DND-41 (cell line): ENCODE measurements at regions not wholly inside any gene's neighbourhood (a gene's known extent, or its start where the extent isn't known, plus 50 kb on each side); places are given as distances from the start of the nearest gene placed in this dataset.

Experiments
- ATAC-seq: fragments of 200-7000 bp; cut with Tn5 transposase; 3 replicates; pipeline ENCODE4 v1.9.1; 2021; ENCODE audit warnings: low read depth; ENCODE audit not compliant: insufficient read depth
- DNase-seq: peaks from one replicate; pipeline ENCODE4 v3.0.0-alpha.2; 2020
- H2AFZ ChIP-seq: 2 replicates; pipeline ENCODE4 v1.6.0; 2012; ENCODE audit warnings: low read depth, low read length
- H3K27ac ChIP-seq: 2 replicates; pipeline ENCODE4 v1.5.1; 2012; ENCODE audit warnings: low read length, inconsistent platforms
- H3K27me3 ChIP-seq: fragments of 200-600 bp; sonication (generic); 2 replicates; pipeline ENCODE4 v1.6.0; 2012; ENCODE audit warnings: low read length, mild to moderate bottlenecking, inconsistent platforms; ENCODE audit not compliant: insufficient read depth, poor library complexity
- H3K36me3 ChIP-seq: 2 replicates; pipeline ENCODE4 v1.5.1; 2012; ENCODE audit warnings: low read length, inconsistent platforms; ENCODE audit not compliant: insufficient read depth
- H3K4me1 ChIP-seq: 2 replicates; pipeline ENCODE4 v1.5.1; 2012; ENCODE audit warnings: mild to moderate bottlenecking, low read length; ENCODE audit not compliant: insufficient read depth
- H3K4me2 ChIP-seq: 2 replicates; pipeline ENCODE4 v1.6.0; 2012; ENCODE audit warnings: mild to moderate bottlenecking, moderate library complexity, low read length, inconsistent platforms; ENCODE audit not compliant: insufficient read depth
- H3K4me3 ChIP-seq, 2 experiments: fragments of 200-600 bp in 1 of 2; shearing (Covaris generic) in 1 of 2; 2 replicates each; pipeline ENCODE4 v1.5.1; 2012 to 2016; ENCODE audit warnings: inconsistent platforms in 2 of 2, low read length in 2 of 2, mild to moderate bottlenecking in 2 of 2, low read depth in 1 of 2, moderate library complexity in 1 of 2
- H3K79me2 ChIP-seq: 2 replicates; pipeline ENCODE4 v1.6.0; 2012; ENCODE audit warnings: low read length, inconsistent platforms; ENCODE audit not compliant: insufficient read depth
- H3K9ac ChIP-seq: 2 replicates; pipeline ENCODE4 v1.6.0; 2012; ENCODE audit warnings: low read depth, mild to moderate bottlenecking, inconsistent platforms, low read length, moderate library complexity
- H3K9me3 ChIP-seq: 2 replicates; pipeline ENCODE4 v1.5.1; 2012; ENCODE audit warnings: low read length, moderate library complexity, mild to moderate bottlenecking, inconsistent platforms; ENCODE audit not compliant: insufficient read depth, severe bottlenecking
- H4K20me1 ChIP-seq: 2 replicates; pipeline ENCODE4 v1.6.0; 2012; ENCODE audit warnings: low read length; ENCODE audit not compliant: insufficient read depth
- CTCF ChIP-seq: IDR thresholded peaks from 2 replicates; pipeline ENCODE4 v1.5.1; 2012; ENCODE audit warnings: borderline replicate concordance, low read length, moderate library complexity, mild to moderate bottlenecking; ENCODE audit not compliant: poor library complexity, severe bottlenecking; ENCODE audit errors: extremely low read depth
- EZH2 ChIP-seq: IDR thresholded peaks from 3 replicates; pipeline ENCODE4 v1.6.1; 2012; ENCODE audit warnings: borderline replicate concordance, low read depth, mild to moderate bottlenecking, moderate library complexity, low read length, inconsistent platforms; ENCODE audit not compliant: severe bottlenecking

- no peak for TF ChIP-seq EZH2
- TF ChIP-seq CTCF: no peak
- H3K27me3 ChIP-seq: peaks cover 3% of the 10 kb centered on the region
- DNase-seq: no peak
Measured at GRCh38 chr7:128178611-128179010, 62.5 kb upstream of the LEP start.

GRCh38 chr7:128188396-128189230 is 52.5 kb upstream of the LEP start:
- DNase-seq: no peak
- no peaks in the 10 kb centered on the region for H3K4me1 ChIP-seq
- H3K79me2 ChIP-seq: no peaks in the 10 kb centered on the region
- no peak overlapping the region for H3K27ac ChIP-seq
- TF ChIP-seq CTCF (no peak), EZH2 (no peak)
- ATAC-seq: no peak
- H3K9ac ChIP-seq: no peak overlapping the region
- peaks cover 11% of the 10 kb centered on the region for H3K27me3 ChIP-seq
- H3K36me3 ChIP-seq: no peaks in the 10 kb centered on the region
- no peak overlapping the region for H3K4me3 ChIP-seq
- no peaks in the 10 kb centered on the region for H3K9me3 ChIP-seq
- H3K4me2 ChIP-seq: no peak overlapping the region
- H4K20me1 ChIP-seq: no peaks in the 10 kb centered on the region
- H2AFZ ChIP-seq: no peak overlapping the region

More at GRCh38 chr7:128178611-128179010, 62.5 kb upstream of the LEP start:
- no peak overlapping the region for H3K27ac ChIP-seq
- no peaks in the 10 kb centered on the region for H4K20me1 ChIP-seq
- no peak overlapping the region for H2AFZ ChIP-seq
- H3K4me1 ChIP-seq: no peaks in the 10 kb centered on the region
- no peak overlapping the region for H3K4me3 ChIP-seq
- H3K4me2 ChIP-seq: no peak overlapping the region
- no peak overlapping the region for H3K9ac ChIP-seq
- ATAC-seq: no peak
- H3K9me3 ChIP-seq: no peaks in the 10 kb centered on the region
- no peaks in the 10 kb centered on the region for H3K79me2 ChIP-seq
- no peaks in the 10 kb centered on the region for H3K36me3 ChIP-seq

- Histone ChIP-seq H3K79me2 (no peaks in the 10 kb centered on the region), H3K27ac (no peak overlapping the region), H3K36me3 (no peaks in the 10 kb centered on the region), H3K4me3 (no peak overlapping the region), H3K27me3 (peaks cover 11% of the 10 kb centered on the region), H3K9me3 (peaks cover 2% of the 10 kb centered on the region), H3K9ac (no peak overlapping the region), H3K4me2 (no peak overlapping the region), H3K4me1 (no peaks in the 10 kb centered on the region), H2AFZ (no peak overlapping the region), H4K20me1 (no peaks in the 10 kb centered on the region)
- no peak for ATAC-seq
- no peak for TF ChIP-seq EZH2
- TF ChIP-seq CTCF: no peak
- no peak for DNase-seq
Measured at GRCh38 chr7:128189231-128189930, 51.7 kb upstream of the LEP start.
